SJCRH30 (cell line): ENCODE measurements at regions not wholly inside any gene's neighbourhood (a gene's known extent, or its start where the extent isn't known, plus 50 kb on each side); places are given as distances from the start of the nearest gene placed in this dataset.

Source experiments
- DNase-seq, 2 experiments: peaks; one replicate each; pipeline ENCODE4 v3.0.0-alpha.2; 2015 to 2020
- H3K27ac ChIP-seq: fragments of 250-450 bp; sonication (Bioruptor Pico); 2 replicates; pipeline ENCODE4 v1.5.1; 2020; ENCODE audit warnings: mild to moderate bottlenecking, moderate library complexity
- H3K27me3 ChIP-seq: fragments of 250-450 bp; sonication (Bioruptor Pico); 2 replicates; pipeline ENCODE4 v1.5.1; 2020; ENCODE audit warnings: mild to moderate bottlenecking, moderate library complexity
- H3K36me3 ChIP-seq: fragments of 250-450 bp; sonication (Bioruptor Pico); 2 replicates; pipeline ENCODE4 v1.5.1; 2020; ENCODE audit warnings: mild to moderate bottlenecking, moderate library complexity
- H3K4me1 ChIP-seq: fragments of 250-450 bp; sonication (Bioruptor Pico); 2 replicates; pipeline ENCODE4 v1.5.1; 2020; ENCODE audit warnings: mild to moderate bottlenecking, moderate library complexity
- H3K4me3 ChIP-seq: fragments of 250-450 bp; sonication (Bioruptor Pico); 2 replicates; pipeline ENCODE4 v1.5.1; 2020; ENCODE audit warnings: mild to moderate bottlenecking, moderate library complexity
- H3K9me3 ChIP-seq: fragments of 250-450 bp; sonication (Bioruptor Pico); replicated peaks from 2 replicates; pipeline ENCODE4 v1.5.1; 2020; ENCODE audit warnings: mild to moderate bottlenecking, moderate library complexity

DNA sequence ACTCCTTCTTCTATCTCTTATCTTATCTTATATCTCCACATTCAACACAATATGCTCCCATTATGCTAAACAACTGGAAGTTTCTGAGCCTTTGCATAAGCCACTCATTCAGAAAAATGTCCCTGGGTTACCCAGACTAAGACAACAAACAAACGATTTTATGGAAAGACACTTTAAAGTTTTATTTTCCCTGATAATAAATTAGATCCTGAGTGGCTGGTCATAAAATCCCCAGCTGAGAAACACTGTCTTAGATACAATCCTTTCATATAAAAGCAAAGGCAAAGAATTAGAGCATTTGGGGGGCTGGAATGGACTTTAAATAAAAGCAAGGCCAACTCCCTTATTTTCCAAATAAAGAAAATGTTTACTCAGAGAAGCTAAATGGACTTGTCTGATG is 322.3 kb downstream of the GBE1 start:
- no peak for DNase-seq
- Histone ChIP-seq H3K27ac (no peak overlapping the region), H3K36me3 (no peaks in the 10 kb centered on the region), H3K4me1 (no peaks in the 10 kb centered on the region), H3K27me3 (no peaks in the 10 kb centered on the region), H3K9me3 (no peaks in the 10 kb centered on the region), H3K4me3 (no peak overlapping the region)

DNA sequence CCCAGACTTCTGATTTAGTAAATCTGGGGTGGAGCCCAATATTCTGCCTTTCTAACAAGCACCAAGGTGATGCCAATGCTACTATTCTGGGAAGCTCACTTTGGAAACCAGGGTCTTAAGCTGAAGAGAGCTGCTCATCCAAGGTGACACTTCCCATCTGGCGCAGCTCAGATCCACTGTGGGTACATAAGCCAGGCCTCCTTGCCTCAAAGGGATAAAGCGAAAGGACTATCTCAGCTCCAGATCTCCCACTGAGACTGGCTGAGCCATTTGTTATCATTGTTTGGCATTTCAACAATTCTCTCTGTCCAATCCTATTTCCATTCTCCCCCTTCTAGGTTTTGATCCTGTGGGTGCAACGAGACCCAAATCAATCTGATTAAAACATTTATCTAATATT is 323.8 kb downstream of the GBE1 start:
- no peak for DNase-seq
- H3K27ac ChIP-seq: no peak overlapping the region
- H3K9me3 ChIP-seq: no peaks in the 10 kb centered on the region
- no peaks in the 10 kb centered on the region for H3K4me1 ChIP-seq
- no peak overlapping the region for H3K4me3 ChIP-seq
- H3K27me3 ChIP-seq: no peaks in the 10 kb centered on the region
- no peaks in the 10 kb centered on the region for H3K36me3 ChIP-seq

DNA sequence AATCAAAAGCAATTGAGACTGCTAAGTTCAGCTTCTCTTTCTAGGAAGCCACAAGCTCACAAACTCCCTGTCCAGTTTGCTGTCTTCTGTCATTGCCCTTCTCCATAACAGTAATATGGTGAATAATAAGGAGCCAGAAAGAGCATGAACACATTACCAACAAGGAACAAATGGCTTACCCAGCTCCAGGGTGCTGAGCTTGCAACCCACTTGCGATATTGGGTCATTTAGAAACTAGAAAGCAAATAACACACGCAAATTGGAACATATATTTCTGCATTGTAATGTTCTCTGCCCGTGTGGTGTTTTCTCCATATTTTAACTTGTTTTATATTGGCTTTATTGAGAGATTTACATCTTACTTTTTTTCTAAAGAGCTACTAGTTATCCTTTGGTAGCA is 325.3 kb downstream of the GBE1 start:
- DNase-seq: no peak
- no peaks in the 10 kb centered on the region for H3K36me3 ChIP-seq
- H3K27ac ChIP-seq: no peak overlapping the region
- H3K9me3 ChIP-seq: no peaks in the 10 kb centered on the region
- no peaks in the 10 kb centered on the region for H3K4me1 ChIP-seq
- H3K27me3 ChIP-seq: no peaks in the 10 kb centered on the region
- H3K4me3 ChIP-seq: no peak overlapping the region

DNA sequence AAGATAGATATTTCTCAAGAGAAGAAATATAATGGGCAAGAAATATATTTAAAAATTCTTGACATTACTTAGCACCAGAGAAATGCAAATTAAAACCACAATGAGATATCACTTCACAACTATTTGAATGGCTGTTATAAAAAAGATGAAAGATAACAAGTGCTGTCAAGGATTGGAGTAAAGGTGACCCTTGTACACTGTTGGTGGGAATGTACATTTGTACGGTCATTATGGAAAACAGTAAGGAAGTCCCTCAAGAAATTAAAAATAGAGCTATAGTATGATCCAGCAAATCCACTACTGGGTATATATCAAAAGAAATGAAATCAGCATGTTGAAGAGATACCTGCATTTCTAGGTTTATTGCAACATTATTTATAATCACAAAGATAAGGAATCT is 326.4 kb downstream of the GBE1 start:
- Histone ChIP-seq H3K27me3 (no peaks in the 10 kb centered on the region), H3K4me3 (no peak overlapping the region), H3K36me3 (no peaks in the 10 kb centered on the region), H3K27ac (no peak overlapping the region), H3K9me3 (no peaks in the 10 kb centered on the region), H3K4me1 (no peaks in the 10 kb centered on the region)
- DNase-seq: no peak

DNA sequence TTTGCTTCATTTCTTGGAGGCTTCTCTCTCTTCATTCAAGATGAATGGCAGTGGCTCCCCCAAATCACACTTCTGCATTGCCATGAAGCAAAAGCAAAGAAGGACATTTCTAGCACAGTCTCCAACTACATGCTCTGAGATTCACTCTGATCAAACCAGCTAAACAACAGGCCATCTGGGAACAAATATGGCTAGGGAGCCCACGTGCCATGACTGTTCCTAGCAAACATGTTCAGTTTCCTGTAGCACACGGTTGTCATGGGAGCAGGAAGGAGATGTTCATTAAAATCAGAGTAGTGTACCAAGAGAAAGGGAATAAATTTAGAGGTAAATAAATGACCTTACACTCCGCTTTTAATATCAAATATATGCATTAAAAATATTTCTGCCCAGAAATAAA is 327.3 kb downstream of the GBE1 start:
- H3K4me3 ChIP-seq: no peak overlapping the region
- no peak overlapping the region for H3K27ac ChIP-seq
- H3K4me1 ChIP-seq: no peaks in the 10 kb centered on the region
- DNase-seq: no peak
- no peaks in the 10 kb centered on the region for H3K27me3 ChIP-seq
- H3K9me3 ChIP-seq: no peaks in the 10 kb centered on the region
- no peaks in the 10 kb centered on the region for H3K36me3 ChIP-seq

DNA sequence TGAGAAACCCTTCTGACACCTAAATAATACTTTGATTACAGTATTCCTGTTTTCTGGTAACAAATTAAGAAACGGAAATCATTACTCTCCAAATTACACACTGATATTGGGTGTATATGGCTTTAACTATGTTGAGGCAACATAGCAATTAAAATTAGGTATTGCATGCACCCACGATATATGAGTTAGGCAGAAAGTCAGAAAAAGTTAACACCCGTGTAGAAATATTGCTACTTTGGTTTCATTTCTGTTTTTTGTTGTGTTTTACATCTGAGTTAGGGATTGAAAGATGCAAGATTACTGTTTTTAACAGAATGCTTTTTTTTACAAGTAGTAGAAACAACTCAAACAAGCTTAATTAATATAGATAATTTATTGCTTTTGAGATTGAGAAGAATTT is 327.8 kb downstream of the GBE1 start:
- Histone ChIP-seq H3K27ac (no peak overlapping the region), H3K27me3 (no peaks in the 10 kb centered on the region), H3K4me3 (no peak overlapping the region), H3K4me1 (no peaks in the 10 kb centered on the region), H3K36me3 (no peaks in the 10 kb centered on the region), H3K9me3 (no peaks in the 10 kb centered on the region)
- no peak for DNase-seq

DNA sequence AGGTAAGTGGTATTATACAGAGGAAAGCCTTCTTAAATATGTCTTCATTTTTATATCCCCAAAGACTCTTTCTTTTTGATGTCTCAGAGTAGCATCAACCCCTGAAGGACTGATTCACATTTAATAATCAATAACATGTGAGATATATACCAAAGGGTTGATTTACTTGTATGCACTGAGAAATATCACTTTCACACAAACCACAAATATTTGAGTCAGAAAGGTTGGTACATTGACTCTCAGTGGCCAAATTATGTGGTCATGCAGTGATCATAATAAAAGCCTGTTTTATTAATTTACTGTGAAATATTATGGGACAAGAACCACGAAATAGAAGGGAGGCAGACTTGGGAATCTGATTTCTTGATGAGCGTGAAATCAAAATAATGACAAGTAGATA is 329.0 kb downstream of the GBE1 start:
- H3K4me1 ChIP-seq: no peaks in the 10 kb centered on the region
- DNase-seq: no peak
- H3K4me3 ChIP-seq: no peak overlapping the region

DNA sequence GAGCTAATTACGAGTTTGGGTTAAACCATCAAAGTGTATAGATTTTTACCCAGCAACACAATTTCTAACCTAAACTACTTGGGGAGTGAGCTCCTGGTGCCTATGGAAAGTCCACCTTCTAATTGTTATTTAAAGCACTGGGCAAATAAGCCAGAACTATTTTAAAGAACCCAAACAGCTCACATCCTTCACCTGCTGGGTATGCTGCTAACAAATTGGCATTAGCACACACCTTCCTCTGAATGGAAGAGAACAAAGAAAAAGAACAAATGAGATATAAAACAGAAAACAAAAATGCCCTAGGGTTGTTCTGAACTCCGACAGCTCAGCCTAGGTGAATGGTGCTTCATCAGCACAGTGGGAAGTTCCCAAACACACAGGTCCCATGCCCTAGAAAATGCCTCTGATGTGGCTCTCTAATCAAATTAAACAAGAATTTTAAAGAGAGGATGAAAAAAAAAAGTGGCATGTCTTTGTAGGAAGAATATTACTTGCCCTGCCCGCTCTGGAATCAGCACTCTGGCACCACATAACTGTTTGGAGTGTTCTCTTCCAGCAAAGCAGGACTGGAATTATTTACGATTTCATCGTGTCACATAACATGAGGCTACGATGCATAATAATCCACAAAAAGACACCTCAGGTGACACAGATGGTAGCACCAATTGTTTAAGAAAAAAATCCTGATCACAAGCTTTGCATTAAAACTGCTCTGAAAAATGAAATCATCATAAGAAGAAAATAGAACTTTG is 334.4 kb downstream of the GBE1 start:
- Histone ChIP-seq H3K9me3 (no peaks in the 10 kb centered on the region), H3K4me3 (no peak overlapping the region), H3K27ac (no peak overlapping the region), H3K4me1 (no peaks in the 10 kb centered on the region), H3K36me3 (no peaks in the 10 kb centered on the region), H3K27me3 (no peaks in the 10 kb centered on the region)
- DNase-seq: no peak

More for the DNA sequence above, 329.0 kb downstream of the GBE1 start:
- Histone ChIP-seq H3K27ac (no peak overlapping the region), H3K9me3 (no peaks in the 10 kb centered on the region), H3K27me3 (no peaks in the 10 kb centered on the region), H3K36me3 (no peaks in the 10 kb centered on the region)

DNA sequence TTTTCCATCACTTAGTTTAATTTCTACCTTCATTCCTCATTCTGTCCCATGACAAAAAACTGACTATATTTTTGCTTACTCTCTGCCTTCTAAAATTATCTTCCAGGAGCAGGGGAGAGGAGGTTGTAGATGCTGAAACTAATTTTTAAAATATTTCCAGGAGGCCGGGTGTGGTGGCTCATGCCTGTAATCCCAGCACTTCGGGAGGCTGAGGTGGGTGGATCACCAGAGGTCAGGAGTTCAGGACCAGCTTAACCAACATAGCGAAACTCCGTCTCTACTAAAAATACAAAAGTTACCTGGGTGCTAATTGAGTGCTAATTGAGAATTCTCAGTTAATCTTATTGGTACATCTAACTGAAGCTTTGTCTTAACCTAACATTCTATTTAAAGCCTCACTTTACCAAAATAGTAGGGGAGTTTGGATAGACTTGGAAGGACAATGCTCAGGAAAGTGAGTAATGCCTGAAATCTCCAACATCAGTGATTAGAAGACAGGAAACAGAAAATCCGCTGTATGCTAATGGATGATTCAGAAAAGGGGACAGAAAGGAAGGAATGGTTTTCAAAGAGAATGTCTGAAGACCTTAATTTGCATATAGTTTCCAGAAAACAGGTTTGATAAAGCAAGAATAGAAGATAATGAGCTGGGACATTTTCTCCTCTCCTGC is 336.1 kb downstream of the GBE1 start:
- Histone ChIP-seq H3K27me3 (no peaks in the 10 kb centered on the region), H3K27ac (no peak overlapping the region), H3K9me3 (no peaks in the 10 kb centered on the region), H3K36me3 (no peaks in the 10 kb centered on the region), H3K4me3 (no peak overlapping the region), H3K4me1 (no peaks in the 10 kb centered on the region)
- DNase-seq: no peak

DNA sequence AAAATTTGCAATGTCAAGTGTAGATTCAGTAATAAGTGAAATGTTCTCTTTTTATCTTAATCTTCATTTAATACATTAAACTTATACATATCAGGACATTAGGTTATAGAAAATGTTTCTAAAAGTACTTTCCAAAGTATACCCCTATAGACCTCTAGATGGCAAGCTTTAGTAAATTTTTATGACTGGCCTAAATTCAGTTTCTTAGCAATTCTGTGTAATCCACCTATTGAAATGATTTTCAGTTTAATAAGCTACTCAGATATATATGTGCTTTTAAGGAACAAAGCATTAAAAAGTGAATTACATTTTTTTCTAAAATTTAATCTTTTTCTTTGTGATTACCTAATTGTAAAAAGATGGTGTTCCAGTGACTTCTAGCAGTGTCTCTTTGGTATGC is 342.2 kb downstream of the GBE1 start:
- peak in 1 of 2 experiments; percentile 16 for DNase-seq
- no peaks in the 10 kb centered on the region for H3K9me3 ChIP-seq
- no peaks in the 10 kb centered on the region for H3K27me3 ChIP-seq
- H3K4me3 ChIP-seq: no peak overlapping the region
- no peak overlapping the region for H3K27ac ChIP-seq
- no peaks in the 10 kb centered on the region for H3K4me1 ChIP-seq
- no peaks in the 10 kb centered on the region for H3K36me3 ChIP-seq

DNA sequence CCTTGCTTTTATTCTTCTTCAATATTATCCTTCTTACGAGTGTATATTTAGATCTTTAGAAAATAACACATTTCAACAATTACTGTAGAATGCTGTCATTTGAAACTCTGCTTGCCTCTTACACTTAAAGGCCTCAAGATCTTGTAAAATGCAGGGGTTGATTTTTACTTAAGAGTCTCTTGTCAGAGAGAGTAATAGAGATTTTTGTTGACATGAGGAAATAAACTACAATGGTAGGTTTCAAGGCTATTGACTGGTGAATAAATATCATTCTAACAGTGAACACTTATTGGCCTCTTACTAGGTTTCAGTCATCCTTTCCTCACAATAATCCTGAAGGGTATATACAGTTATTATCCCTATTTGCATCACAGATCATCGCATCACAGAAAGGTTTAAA is 344.6 kb downstream of the GBE1 start:
- H3K27ac ChIP-seq: no peak overlapping the region
- H3K27me3 ChIP-seq: no peaks in the 10 kb centered on the region
- DNase-seq: no peak
- H3K9me3 ChIP-seq: no peaks in the 10 kb centered on the region
- no peak overlapping the region for H3K4me3 ChIP-seq
- H3K4me1 ChIP-seq: no peaks in the 10 kb centered on the region
- no peaks in the 10 kb centered on the region for H3K36me3 ChIP-seq

DNA sequence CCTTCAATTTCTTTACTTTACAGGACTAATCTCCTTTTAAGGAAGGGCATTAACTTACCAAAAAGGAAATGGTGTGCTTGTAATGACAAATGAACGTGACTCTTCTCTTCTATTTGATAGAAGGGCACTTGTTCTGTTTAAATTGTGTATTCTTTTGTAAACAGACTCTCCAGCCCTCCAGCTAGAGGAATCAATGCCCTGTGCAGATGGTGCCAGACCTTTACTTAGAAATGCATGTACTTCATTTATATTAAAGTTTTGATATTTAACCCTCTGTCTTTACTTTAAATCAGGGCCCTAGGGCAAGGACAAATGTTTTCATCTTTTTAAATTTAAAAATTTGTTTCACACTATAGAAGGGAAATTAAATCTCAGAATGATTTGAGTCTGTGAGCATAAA is 355.1 kb downstream of the GBE1 start:
- H3K4me3 ChIP-seq: no peak overlapping the region
- H3K4me1 ChIP-seq: no peaks in the 10 kb centered on the region
- H3K9me3 ChIP-seq: no peaks in the 10 kb centered on the region
- H3K36me3 ChIP-seq: no peaks in the 10 kb centered on the region
- H3K27ac ChIP-seq: no peak overlapping the region
- DNase-seq: no peak
- no peaks in the 10 kb centered on the region for H3K27me3 ChIP-seq

DNA sequence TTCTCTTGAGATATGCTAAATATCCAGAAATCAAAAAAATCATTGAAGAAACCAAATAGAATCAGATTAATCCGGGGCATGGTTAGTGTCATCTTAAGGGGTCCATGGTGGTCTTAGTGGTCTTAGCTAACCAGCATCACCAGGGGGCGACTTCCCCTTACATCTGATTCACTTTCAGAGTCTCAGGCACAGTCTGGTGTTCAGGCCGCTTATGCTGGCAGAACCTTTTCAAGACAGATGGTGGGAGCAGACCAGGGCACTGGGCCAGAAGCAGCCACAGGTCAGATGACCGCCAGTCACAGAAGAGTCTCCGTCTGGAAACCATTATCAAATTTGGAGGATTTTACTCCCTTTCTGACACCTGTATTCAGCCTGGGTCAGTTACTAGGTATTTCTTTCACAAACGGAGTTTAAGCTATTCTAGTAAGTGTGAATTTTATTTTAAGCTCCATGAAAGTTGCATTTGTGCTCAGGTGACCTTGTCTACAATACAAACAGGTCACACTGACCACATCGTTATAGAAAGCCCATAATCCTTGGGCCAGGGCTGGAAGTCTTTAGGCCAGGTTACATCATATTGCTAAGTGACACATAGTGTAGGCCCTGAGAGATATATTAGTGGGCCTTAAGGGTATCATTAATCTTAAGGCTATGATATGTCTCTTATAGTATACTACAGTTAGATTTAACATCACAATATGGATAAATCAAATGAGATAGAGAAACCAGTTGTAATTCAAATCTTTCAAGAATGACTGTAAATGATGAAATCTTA is 365.5 kb downstream of the GBE1 start:
- Histone ChIP-seq H3K27me3 (no peaks in the 10 kb centered on the region), H3K27ac (no peak overlapping the region), H3K4me3 (no peak overlapping the region), H3K36me3 (no peaks in the 10 kb centered on the region), H3K4me1 (no peaks in the 10 kb centered on the region), H3K9me3 (no peaks in the 10 kb centered on the region)
- DNase-seq: peak; percentile 15 to 31

DNA sequence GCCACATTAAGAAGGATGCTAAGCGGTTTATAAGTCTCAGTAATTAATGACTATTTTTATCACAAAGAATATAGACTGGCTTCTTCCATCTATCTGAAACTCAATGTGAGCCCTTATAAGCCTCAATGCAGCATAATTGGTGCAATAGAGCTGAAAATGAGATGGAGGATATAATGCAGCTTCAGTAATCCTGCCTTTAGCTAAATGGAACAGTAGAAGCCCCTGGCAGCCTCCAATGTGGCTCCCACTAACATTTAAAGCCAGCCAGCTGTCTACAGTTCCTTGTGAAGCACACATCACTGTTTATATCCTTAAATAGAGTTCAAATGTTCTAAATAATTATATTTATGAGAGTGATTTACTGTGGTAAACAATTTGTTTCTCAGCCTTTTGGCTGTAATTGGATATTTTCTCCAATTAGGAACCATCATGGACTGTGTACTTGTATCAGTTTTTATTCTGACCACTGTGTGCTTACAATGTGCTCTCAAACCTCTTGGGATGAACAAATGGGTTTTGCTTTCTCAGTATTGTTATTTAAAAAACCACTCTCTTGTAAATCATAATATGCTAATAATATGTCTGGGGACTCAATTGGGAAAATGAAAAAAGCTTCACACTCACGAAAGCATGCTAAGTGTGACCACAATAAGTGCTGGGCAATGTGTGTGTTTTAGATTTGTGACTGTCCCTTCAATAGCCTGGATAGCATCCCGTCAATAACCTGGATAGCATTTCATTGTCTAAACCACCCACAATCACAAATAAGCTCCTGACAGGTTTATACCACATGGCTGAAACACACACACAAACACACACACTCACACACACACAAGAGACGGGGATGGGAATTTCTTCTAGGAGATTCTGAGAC is 366.6 kb downstream of the GBE1 start:
- no peak overlapping the region for H3K27ac ChIP-seq
- H3K36me3 ChIP-seq: no peaks in the 10 kb centered on the region
- no peak for DNase-seq
- no peaks in the 10 kb centered on the region for H3K9me3 ChIP-seq
- H3K4me3 ChIP-seq: no peak overlapping the region
- no peaks in the 10 kb centered on the region for H3K27me3 ChIP-seq
- no peaks in the 10 kb centered on the region for H3K4me1 ChIP-seq

DNA sequence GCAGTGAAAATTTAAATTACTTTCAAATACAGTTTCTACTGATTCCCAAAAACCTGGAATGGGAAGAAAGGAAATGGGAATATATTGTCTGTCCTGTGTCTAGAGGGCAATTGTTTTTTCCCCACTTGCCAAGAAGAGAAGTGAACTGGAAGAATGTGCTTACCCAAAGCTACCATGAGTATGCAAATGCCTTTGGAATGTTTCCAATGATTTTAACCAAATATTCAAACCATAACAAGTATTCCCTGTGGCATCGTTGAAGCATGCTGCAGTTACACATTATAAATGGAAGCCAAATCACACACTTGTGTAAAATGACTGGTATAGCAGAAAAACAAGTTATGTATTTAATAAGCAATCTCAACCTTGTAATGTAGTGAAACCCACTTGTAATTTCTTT is 368.2 kb downstream of the GBE1 start:
- H3K4me3 ChIP-seq: no peak overlapping the region
- H3K27ac ChIP-seq: no peak overlapping the region
- no peaks in the 10 kb centered on the region for H3K4me1 ChIP-seq
- no peaks in the 10 kb centered on the region for H3K9me3 ChIP-seq
- no peaks in the 10 kb centered on the region for H3K27me3 ChIP-seq
- no peaks in the 10 kb centered on the region for H3K36me3 ChIP-seq
- DNase-seq: no peak
